Kidney epithelial cell (primary cell): ENCODE measurements at regions not wholly inside any gene's neighbourhood (a gene's known extent, or its start where the extent isn't known, plus 50 kb on each side); places are given as distances from the start of the nearest gene placed in this dataset.

Source experiments
- DNase-seq: peaks from one replicate; pipeline ENCODE4 v3.0.0-alpha.2; 2010; ENCODE audit warnings: low read depth
- H3K27me3 ChIP-seq: 2 replicates; pipeline ENCODE4 v1.6.0; 2011; ENCODE audit warnings: low read length; ENCODE audit not compliant: control insufficient read depth, insufficient read depth
- H3K36me3 ChIP-seq: 2 replicates; pipeline ENCODE4 v1.5.1; 2011; ENCODE audit warnings: low read length; ENCODE audit not compliant: control insufficient read depth, insufficient read depth
- H3K4me3 ChIP-seq: 2 replicates; pipeline ENCODE4 v1.5.1; 2011; ENCODE audit warnings: low read depth, mild to moderate bottlenecking, control low read depth, low read length
- TF ChIP-seq, protein P1 (sequence below): IDR thresholded peaks from 2 replicates; pipeline ENCODE4 v1.5.1; 2011; ENCODE audit warnings: mild to moderate bottlenecking, moderate library complexity, low read length, control low read depth, inconsistent platforms; ENCODE audit not compliant: insufficient read depth, poor library complexity, severe bottlenecking

DNA sequence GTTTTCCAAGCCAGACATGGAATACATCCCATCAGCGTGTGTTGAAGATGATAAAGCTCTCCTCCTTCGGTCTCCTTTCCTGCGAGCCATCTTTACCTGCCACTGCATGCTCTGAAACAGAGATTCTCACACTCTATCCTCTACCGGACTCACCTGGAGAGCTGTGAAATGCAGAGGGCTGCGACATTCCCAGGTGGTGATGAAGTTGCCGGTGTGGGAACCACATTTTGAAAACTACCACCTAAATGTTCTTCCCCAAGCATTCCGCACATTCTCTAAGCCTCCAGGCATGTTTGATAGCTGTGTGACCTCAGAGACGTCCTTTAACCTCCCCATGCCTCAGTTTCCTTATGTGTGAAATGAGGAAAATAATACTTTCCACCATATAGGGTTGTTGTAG, 226.2 kb upstream of the RAB6C start:
- Histone ChIP-seq H3K4me3 (no peak overlapping the region), H3K36me3 (no peaks in the 10 kb centered on the region), H3K27me3 (no peaks in the 10 kb centered on the region)
- no peak for DNase-seq
- TF ChIP-seq, protein P1, sequence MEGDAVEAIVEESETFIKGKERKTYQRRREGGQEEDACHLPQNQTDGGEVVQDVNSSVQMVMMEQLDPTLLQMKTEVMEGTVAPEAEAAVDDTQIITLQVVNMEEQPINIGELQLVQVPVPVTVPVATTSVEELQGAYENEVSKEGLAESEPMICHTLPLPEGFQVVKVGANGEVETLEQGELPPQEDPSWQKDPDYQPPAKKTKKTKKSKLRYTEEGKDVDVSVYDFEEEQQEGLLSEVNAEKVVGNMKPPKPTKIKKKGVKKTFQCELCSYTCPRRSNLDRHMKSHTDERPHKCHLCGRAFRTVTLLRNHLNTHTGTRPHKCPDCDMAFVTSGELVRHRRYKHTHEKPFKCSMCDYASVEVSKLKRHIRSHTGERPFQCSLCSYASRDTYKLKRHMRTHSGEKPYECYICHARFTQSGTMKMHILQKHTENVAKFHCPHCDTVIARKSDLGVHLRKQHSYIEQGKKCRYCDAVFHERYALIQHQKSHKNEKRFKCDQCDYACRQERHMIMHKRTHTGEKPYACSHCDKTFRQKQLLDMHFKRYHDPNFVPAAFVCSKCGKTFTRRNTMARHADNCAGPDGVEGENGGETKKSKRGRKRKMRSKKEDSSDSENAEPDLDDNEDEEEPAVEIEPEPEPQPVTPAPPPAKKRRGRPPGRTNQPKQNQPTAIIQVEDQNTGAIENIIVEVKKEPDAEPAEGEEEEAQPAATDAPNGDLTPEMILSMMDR, result no peak

DNA sequence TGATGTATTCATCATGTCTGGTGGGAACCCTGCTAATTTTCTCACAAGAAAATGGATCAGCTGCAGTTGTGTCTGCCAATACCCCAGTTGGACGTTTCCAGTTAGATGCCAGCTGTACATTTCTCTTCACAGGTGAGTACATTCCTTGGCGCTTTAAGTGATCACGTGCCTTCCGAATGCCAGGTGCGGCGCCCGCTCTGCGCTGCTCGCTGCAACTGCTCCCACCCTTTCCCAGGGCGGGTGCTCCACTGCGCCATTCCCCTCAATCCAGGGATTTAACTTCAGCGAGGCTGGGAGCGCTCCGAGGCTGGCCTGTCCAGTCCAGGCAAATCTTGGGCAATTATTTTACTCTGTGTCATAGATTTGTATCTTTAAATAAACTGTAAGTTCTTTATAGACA, 225.0 kb upstream of the RAB6C start:
- H3K27me3 ChIP-seq, result no peaks in the 10 kb centered on the region
- DNase-seq, result no peak
- H3K36me3 ChIP-seq, result no peaks in the 10 kb centered on the region
- no peak overlapping the region for H3K4me3 ChIP-seq
- TF ChIP-seq, protein P1, result no peak

DNA sequence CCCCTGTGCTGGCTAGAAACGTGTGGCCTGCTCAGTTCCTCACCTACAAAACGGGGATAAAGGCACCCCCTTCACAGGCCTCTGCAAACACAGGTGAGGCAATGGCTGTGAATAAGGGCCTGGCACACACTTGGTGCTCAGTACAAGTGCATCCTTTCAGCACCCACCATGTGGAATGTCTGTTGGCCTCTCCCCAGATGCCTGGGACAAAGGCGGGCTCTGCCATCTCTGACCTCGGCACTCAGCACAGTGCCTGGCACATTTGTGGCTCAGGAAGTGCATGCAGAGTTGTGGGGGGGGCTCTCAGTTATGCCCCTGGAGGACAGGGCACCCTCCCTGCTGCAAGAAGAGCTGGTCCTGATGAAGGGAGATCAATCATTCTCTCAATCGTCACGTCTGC, 224.6 kb upstream of the RAB6C start:
- no peak for DNase-seq
- no peak overlapping the region for H3K4me3 ChIP-seq
- H3K36me3 ChIP-seq, result no peaks in the 10 kb centered on the region
- TF ChIP-seq, protein P1, result no peak
- H3K27me3 ChIP-seq, result no peaks in the 10 kb centered on the region

DNA sequence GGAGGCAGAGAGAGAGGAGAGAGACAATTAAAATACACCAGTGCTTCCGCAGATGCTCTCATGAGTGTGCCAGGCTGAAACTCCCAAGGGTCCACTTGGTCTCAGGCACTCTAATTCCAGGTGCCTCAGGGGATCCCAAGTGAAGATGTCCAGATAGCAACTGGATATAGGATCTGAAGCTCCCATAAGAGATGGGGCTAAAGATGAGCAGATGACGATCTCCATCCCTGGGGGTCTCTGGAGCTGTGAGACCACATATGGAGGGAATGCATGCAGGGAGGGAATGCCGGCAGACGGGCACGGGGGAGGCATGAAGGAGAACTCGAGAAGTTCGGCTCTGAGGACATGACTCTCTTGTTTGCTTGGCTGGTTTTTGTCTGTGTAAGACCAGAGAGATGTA, 223.7 kb upstream of the RAB6C start:
- Histone ChIP-seq H3K36me3 (no peaks in the 10 kb centered on the region), H3K4me3 (no peak overlapping the region), H3K27me3 (no peaks in the 10 kb centered on the region)
- TF ChIP-seq, protein P1, result no peak
- no peak for DNase-seq

DNA sequence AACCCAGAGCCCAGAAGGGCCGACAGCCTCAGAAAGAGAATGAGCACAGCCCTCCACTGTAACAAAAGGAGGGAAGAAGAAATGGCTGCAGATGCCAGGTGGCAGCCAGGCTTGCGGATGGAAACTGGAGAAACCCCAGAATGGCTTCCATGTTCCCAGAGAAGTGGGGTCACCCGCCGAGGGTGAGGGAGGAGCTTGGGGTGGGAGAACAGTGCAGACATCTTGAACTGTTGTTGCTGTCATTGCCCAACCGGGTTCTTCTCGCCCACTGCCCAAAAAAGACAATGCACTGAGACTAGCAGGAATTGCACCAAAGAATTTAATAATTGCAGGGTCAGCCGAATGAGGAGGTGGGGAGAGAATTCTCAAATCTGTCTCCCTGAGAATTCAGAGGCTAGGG, 223.2 kb upstream of the RAB6C start:
- H3K27me3 ChIP-seq, result no peaks in the 10 kb centered on the region
- no peaks in the 10 kb centered on the region for H3K36me3 ChIP-seq
- TF ChIP-seq, protein P1, result no peak
- no peak for DNase-seq
- no peak overlapping the region for H3K4me3 ChIP-seq

DNA sequence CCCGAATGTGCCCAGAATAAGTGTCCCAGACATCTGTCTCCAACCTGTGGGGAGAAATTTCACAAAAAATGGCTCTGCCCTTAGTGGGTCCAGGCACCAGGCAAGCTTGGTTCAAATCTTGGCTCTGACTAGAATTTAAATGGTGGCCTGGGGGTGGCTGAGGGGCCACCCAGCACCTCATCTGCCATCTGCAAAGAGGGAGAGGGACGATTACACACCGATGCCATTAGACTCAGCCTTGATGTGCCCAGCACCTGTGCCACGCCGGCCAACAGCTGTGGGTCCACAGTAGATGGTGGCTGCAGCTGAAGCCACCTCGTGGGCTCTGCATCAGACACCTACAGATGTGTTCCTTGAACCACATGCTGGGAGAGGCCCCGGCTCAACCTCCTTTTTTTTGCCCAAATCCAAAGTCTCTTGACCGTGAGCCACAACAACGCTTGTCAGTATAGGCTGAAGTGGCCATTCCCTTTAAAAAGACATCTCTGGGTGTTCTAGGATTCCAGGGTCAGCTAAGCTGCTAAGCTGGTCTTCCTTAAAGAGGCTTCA, 222.0 kb upstream of the RAB6C start:
- TF ChIP-seq, protein P1, result no peak
- Histone ChIP-seq H3K36me3 (no peaks in the 10 kb centered on the region), H3K4me3 (no peak overlapping the region), H3K27me3 (no peaks in the 10 kb centered on the region)
- no peak for DNase-seq
